HFF-Myc (cell line): ENCODE measurements at regions not wholly inside any gene's neighbourhood (a gene's known extent, or its start where the extent isn't known, plus 50 kb on each side); places are given as distances from the start of the nearest gene placed in this dataset.

Source experiments
- DNase-seq: peaks from one replicate; pipeline ENCODE4 v3.0.0-alpha.2; 2011; ENCODE audit warnings: low read depth; ENCODE audit errors: extremely low read depth
- H3K4me3 ChIP-seq: replicated peaks from 2 replicates; pipeline ENCODE4 v1.5.1; 2011; ENCODE audit warnings: low read depth, mild to moderate bottlenecking, control low read depth, low read length
- TF ChIP-seq, protein P1 (sequence below): IDR thresholded peaks from 2 replicates; pipeline ENCODE4 v1.5.1; 2012; ENCODE audit warnings: mild to moderate bottlenecking, low read depth, low read length, control low read depth; ENCODE audit errors: missing control alignments

GRCh38 chr17:63109661-63110060 is 143.6 kb downstream of the TANC2 start:
- TF ChIP-seq, protein P1, sequence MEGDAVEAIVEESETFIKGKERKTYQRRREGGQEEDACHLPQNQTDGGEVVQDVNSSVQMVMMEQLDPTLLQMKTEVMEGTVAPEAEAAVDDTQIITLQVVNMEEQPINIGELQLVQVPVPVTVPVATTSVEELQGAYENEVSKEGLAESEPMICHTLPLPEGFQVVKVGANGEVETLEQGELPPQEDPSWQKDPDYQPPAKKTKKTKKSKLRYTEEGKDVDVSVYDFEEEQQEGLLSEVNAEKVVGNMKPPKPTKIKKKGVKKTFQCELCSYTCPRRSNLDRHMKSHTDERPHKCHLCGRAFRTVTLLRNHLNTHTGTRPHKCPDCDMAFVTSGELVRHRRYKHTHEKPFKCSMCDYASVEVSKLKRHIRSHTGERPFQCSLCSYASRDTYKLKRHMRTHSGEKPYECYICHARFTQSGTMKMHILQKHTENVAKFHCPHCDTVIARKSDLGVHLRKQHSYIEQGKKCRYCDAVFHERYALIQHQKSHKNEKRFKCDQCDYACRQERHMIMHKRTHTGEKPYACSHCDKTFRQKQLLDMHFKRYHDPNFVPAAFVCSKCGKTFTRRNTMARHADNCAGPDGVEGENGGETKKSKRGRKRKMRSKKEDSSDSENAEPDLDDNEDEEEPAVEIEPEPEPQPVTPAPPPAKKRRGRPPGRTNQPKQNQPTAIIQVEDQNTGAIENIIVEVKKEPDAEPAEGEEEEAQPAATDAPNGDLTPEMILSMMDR, result no peak
- H3K4me3 ChIP-seq, result no peak overlapping the region
- DNase-seq, result no peak

- TF ChIP-seq, protein P1, result peak; percentile 21
- no peak for DNase-seq
Observed at GRCh38 chr17:63113167-63113566, 147.1 kb downstream of the TANC2 start.

GRCh38 chr17:63116228-63116627 is 150.2 kb downstream of the TANC2 start:
- TF ChIP-seq, protein P1, result peak; percentile 22
- H3K4me3 ChIP-seq, result no peak overlapping the region
- no peak for DNase-seq

More at GRCh38 chr17:63113167-63113566, 147.1 kb downstream of the TANC2 start:
- H3K4me3 ChIP-seq, result no peak overlapping the region

DNA sequence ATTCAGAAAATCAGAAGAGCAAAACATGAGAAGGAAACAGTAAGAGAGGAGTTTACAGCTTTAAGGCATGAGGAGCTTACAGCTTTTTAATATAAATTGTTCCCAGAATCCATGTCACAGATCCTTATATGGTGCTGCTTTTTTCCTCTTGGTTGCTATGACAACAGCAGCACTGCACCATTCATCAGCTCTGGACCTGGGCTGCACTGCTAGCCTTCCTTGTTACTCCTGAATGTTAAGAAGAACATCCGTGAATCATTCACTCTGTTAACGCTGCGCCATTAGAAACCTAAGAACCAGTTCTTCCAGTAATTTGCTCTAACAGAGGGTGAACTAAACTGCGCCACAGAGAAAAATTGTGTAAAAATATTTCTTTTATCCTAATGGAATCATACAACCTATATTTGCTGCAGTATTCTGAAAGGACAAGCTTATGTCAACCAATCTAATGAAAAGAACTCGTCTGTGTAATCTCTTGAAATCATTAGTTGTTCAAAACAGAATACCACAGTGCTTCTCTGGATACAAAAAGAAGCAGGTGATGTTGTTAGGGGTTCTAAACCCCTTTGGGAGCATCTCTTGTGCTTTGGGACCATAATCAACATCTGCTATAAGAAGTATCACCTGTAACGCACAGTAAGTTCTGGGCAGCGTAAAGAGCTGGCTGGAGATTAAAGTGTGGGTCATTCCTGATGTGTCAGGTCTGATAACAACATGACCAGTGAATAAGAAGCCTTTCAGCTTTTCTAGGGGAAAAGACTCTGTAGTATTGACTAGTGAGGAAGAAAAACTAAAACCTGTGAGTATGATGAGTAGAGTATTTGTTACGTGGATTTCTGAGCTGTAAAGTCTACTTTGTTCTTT is 151.2 kb downstream of the TANC2 start:
- H3K4me3 ChIP-seq, result no peak overlapping the region
- TF ChIP-seq, protein P1, result no peak
- DNase-seq, result no peak

- TF ChIP-seq, protein P1, result no peak
- DNase-seq, result no peak
- no peak overlapping the region for H3K4me3 ChIP-seq
Observed at GRCh38 chr17:63120406-63120805, 154.4 kb downstream of the TANC2 start.

GRCh38 chr17:63124536-63124935 is 158.5 kb downstream of the TANC2 start:
- DNase-seq, result no peak
- H3K4me3 ChIP-seq, result no peak overlapping the region

More at GRCh38 chr17:63124536-63124935, 158.5 kb downstream of the TANC2 start:
- TF ChIP-seq, protein P1, result no peak
